ENCODE measurements at regions not wholly inside any gene's neighbourhood (a gene's known extent, or its start where the extent isn't known, plus 50 kb on each side); places are given as distances from the start of the nearest gene placed in this dataset.

GRCh38 chr18:45156946-45157345, 458.3 kb upstream of the SLC14A2 start:
- Histone ChIP-seq H3K27ac (replicated peaks; ENCODE audit: low read length) (no peak overlapping the region), H2BK120ac (ENCODE audit: low read depth, low read length) (no peak overlapping the region)
- WGBS, 2 donors (ENCODE audit: extremely low coverage in 2 of 2, insufficient read length in 2 of 2, insufficient replicate concordance in 1 of 2) = no CpG with 5 or more reads among the region's 3 CpGs

DNA sequence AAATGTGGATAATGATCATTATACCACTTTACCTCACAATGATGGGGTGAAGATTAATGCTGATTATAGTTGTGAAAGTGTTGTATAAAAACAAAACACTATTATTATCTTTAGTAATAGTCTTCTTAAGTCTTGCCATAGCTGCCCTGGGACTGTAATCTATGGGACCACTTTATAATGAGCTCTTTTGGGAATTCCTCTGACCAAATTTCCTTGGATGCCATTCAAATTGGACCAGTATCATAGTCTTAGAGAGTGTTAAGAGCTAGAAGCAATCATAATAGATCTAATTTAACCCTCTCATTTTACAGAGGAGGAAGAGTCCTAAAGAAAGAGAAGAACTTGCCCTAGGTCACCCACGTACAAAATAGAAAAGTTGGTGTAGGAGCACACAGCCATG, 457.7 kb upstream of the SLC14A2 start:
- no peaks in the 10 kb centered on the region for H3K36me3 ChIP-seq (replicated peaks in 1 of 2; ENCODE audit: control insufficient read depth in 2 of 2, insufficient read depth in 2 of 2, low read length in 2 of 2)
- no peak overlapping the region for H2BK15ac ChIP-seq (ENCODE audit: low read length)
- no peak overlapping the region for H4K91ac ChIP-seq (ENCODE audit: low read depth, low read length, poor library complexity)
- H3K4me3 ChIP-seq (ENCODE audit: low read length in 2 of 2) = no peak overlapping the region
- no peaks in the 10 kb centered on the region for H3K27me3 ChIP-seq (ENCODE audit: control insufficient read depth in 3 of 3, insufficient read depth in 3 of 3, low read depth in 1 of 3, low read length in 3 of 3)
- H3K4ac ChIP-seq (ENCODE audit: low read length) = no peak overlapping the region
- H2AK5ac ChIP-seq (ENCODE audit: low read depth, low read length) = no peak overlapping the region
- no peak overlapping the region for H3K27ac ChIP-seq (replicated peaks; ENCODE audit: low read length)
- DNase-seq (ENCODE audit: low spot score) = no peak
- no peak overlapping the region for H3K9ac ChIP-seq (ENCODE audit: low read depth, low read length, poor library complexity)
- no peak overlapping the region for H3K18ac ChIP-seq (ENCODE audit: low read length)
- no peaks in the 10 kb centered on the region for H3K4me1 ChIP-seq (ENCODE audit: control insufficient read depth in 2 of 2, insufficient read depth in 1 of 2, low read depth in 1 of 2, low read length in 2 of 2)
- no peak overlapping the region for H2AFZ ChIP-seq (ENCODE audit: low read length)
- no peak overlapping the region for H2BK120ac ChIP-seq (ENCODE audit: low read depth, low read length)
- no CpG with 5 or more reads among the region's 1 CpG for WGBS, 2 donors (ENCODE audit: extremely low coverage in 2 of 2, insufficient read length in 2 of 2, insufficient replicate concordance in 1 of 2)
- H3K14ac ChIP-seq (ENCODE audit: low read length) = no peak overlapping the region
- no peaks in the 10 kb centered on the region for H3K79me1 ChIP-seq (ENCODE audit: low read depth, low read length)
- no peak overlapping the region for H2BK12ac ChIP-seq (ENCODE audit: low read length)
- H4K8ac ChIP-seq (ENCODE audit: low read depth, low read length) = no peak overlapping the region
- H3K4me2 ChIP-seq (ENCODE audit: insufficient read depth, low read length, poor library complexity, severe bottlenecking) = no peak overlapping the region
- H3K9me3 ChIP-seq (replicated peaks in 1 of 2; ENCODE audit: control insufficient read depth in 2 of 2, insufficient read depth in 1 of 2, low read depth in 1 of 2, low read length in 2 of 2) = no peaks in the 10 kb centered on the region
- H3K23ac ChIP-seq (ENCODE audit: low read depth, low read length, poor library complexity) = no peak overlapping the region
- H2BK5ac ChIP-seq (ENCODE audit: low read length) = no peak overlapping the region

More at GRCh38 chr18:45156946-45157345, 458.3 kb upstream of the SLC14A2 start:
- Histone ChIP-seq H4K8ac (ENCODE audit: low read depth, low read length) (no peak overlapping the region), H3K14ac (ENCODE audit: low read length) (no peak overlapping the region), H3K4me2 (ENCODE audit: insufficient read depth, low read length, poor library complexity, severe bottlenecking) (no peak overlapping the region), H3K9ac (ENCODE audit: low read depth, low read length, poor library complexity) (no peak overlapping the region), H3K4me3 (ENCODE audit: low read length in 2 of 2) (no peak overlapping the region), H2BK12ac (ENCODE audit: low read length) (no peak overlapping the region), H2BK15ac (ENCODE audit: low read length) (no peak overlapping the region), H3K18ac (ENCODE audit: low read length) (no peak overlapping the region), H2AK5ac (ENCODE audit: low read depth, low read length) (no peak overlapping the region), H3K4ac (ENCODE audit: low read length) (no peak overlapping the region), H3K27me3 (ENCODE audit: control insufficient read depth in 3 of 3, insufficient read depth in 3 of 3, low read depth in 1 of 3, low read length in 3 of 3) (no peaks in the 10 kb centered on the region), H3K9me3 (replicated peaks in 1 of 2; ENCODE audit: control insufficient read depth in 2 of 2, insufficient read depth in 1 of 2, low read depth in 1 of 2, low read length in 2 of 2) (no peaks in the 10 kb centered on the region), H3K79me1 (ENCODE audit: low read depth, low read length) (no peaks in the 10 kb centered on the region), H3K23ac (ENCODE audit: low read depth, low read length, poor library complexity) (no peak overlapping the region), H3K36me3 (replicated peaks in 1 of 2; ENCODE audit: control insufficient read depth in 2 of 2, insufficient read depth in 2 of 2, low read length in 2 of 2) (no peaks in the 10 kb centered on the region), H2AFZ (ENCODE audit: low read length) (no peak overlapping the region), H4K91ac (ENCODE audit: low read depth, low read length, poor library complexity) (no peak overlapping the region), H2BK5ac (ENCODE audit: low read length) (no peak overlapping the region), H3K4me1 (ENCODE audit: control insufficient read depth in 2 of 2, insufficient read depth in 1 of 2, low read depth in 1 of 2, low read length in 2 of 2) (no peaks in the 10 kb centered on the region)
- no peak for DNase-seq (ENCODE audit: low spot score)

DNA sequence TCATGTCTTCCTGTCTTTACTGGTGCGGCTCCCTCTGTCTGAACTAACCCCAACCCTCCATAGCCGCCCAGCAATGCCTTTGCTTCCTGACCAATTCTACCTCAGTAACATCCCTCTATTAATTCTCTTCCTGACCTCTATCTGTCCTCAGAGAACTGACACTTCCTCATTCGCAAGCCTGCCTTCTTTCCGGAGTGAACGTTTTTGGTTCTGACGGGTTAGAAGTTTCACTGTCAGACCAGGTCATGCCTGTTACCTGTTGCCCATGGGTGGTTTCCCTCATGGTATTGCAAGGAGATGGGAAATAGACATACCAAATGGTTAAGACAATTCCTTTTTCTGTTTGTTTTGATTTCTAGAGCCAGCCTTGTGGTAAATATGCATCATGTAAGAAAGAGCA, 453.4 kb upstream of the SLC14A2 start:
- H3K27me3 ChIP-seq (ENCODE audit: control insufficient read depth in 3 of 3, insufficient read depth in 3 of 3, low read depth in 1 of 3, low read length in 3 of 3) = no peaks in the 10 kb centered on the region
- no peak overlapping the region for H2BK120ac ChIP-seq (ENCODE audit: low read depth, low read length)
- H2AK5ac ChIP-seq (ENCODE audit: low read depth, low read length) = no peak overlapping the region
- no peaks in the 10 kb centered on the region for H3K79me1 ChIP-seq (ENCODE audit: low read depth, low read length)
- no peak overlapping the region for H3K4ac ChIP-seq (ENCODE audit: low read length)
- no peaks in the 10 kb centered on the region for H3K4me1 ChIP-seq (ENCODE audit: control insufficient read depth in 2 of 2, insufficient read depth in 1 of 2, low read depth in 1 of 2, low read length in 2 of 2)
- no peak overlapping the region for H3K9ac ChIP-seq (ENCODE audit: low read depth, low read length, poor library complexity)
- WGBS, 2 donors (ENCODE audit: extremely low coverage in 2 of 2, insufficient read length in 2 of 2, insufficient replicate concordance in 1 of 2) = no CpG with 5 or more reads among the region's 6 CpGs
- no peaks in the 10 kb centered on the region for H3K9me3 ChIP-seq (replicated peaks in 1 of 2; ENCODE audit: control insufficient read depth in 2 of 2, insufficient read depth in 1 of 2, low read depth in 1 of 2, low read length in 2 of 2)
- no peak overlapping the region for H3K14ac ChIP-seq (ENCODE audit: low read length)
- no peaks in the 10 kb centered on the region for H3K36me3 ChIP-seq (replicated peaks in 1 of 2; ENCODE audit: control insufficient read depth in 2 of 2, insufficient read depth in 2 of 2, low read length in 2 of 2)
- H3K27ac ChIP-seq (replicated peaks; ENCODE audit: low read length) = no peak overlapping the region
- no peak overlapping the region for H4K91ac ChIP-seq (ENCODE audit: low read depth, low read length, poor library complexity)
- no peak overlapping the region for H3K23ac ChIP-seq (ENCODE audit: low read depth, low read length, poor library complexity)
- no peak overlapping the region for H3K18ac ChIP-seq (ENCODE audit: low read length)
- no peak overlapping the region for H4K8ac ChIP-seq (ENCODE audit: low read depth, low read length)
- no peak overlapping the region for H2BK5ac ChIP-seq (ENCODE audit: low read length)
- no peak for DNase-seq (ENCODE audit: low spot score)
- no peak overlapping the region for H2BK12ac ChIP-seq (ENCODE audit: low read length)
- no peak overlapping the region for H2AFZ ChIP-seq (ENCODE audit: low read length)
- no peak overlapping the region for H2BK15ac ChIP-seq (ENCODE audit: low read length)
- H3K4me3 ChIP-seq (ENCODE audit: low read length in 2 of 2) = no peak overlapping the region
- H3K4me2 ChIP-seq (ENCODE audit: insufficient read depth, low read length, poor library complexity, severe bottlenecking) = no peak overlapping the region

DNA sequence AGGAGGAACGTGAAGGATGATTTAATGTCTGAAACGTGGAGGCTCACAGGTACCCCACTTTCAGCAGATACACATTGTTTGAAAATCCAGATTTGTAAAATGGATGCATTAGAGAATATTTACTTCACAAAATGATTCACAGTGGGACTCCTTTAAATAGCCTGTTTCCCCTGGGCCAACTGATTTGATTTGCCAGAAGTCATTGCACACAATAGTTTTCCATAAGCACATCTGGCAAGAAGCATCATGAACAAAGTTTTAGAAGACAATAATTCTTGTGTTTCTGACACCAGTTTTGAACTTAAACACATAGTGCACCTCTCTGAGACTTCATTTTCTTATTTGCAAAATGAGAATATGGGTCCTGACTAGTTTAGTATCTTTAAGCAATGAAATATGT, 451.4 kb upstream of the SLC14A2 start:
- no CpG with 5 or more reads among the region's 2 CpGs for WGBS, 2 donors (ENCODE audit: extremely low coverage in 2 of 2, insufficient read length in 2 of 2, insufficient replicate concordance in 1 of 2)
- Histone ChIP-seq H3K23ac (ENCODE audit: low read depth, low read length, poor library complexity) (no peak overlapping the region), H3K9ac (ENCODE audit: low read depth, low read length, poor library complexity) (no peak overlapping the region)

More for the DNA sequence above, 451.4 kb upstream of the SLC14A2 start:
- Histone ChIP-seq H2BK15ac (ENCODE audit: low read length) (no peak overlapping the region), H2BK12ac (ENCODE audit: low read length) (no peak overlapping the region), H2AFZ (ENCODE audit: low read length) (no peak overlapping the region), H3K4ac (ENCODE audit: low read length) (no peak overlapping the region), H3K27ac (replicated peaks; ENCODE audit: low read length) (no peak overlapping the region), H3K14ac (ENCODE audit: low read length) (no peak overlapping the region), H2AK5ac (ENCODE audit: low read depth, low read length) (no peak overlapping the region), H4K91ac (ENCODE audit: low read depth, low read length, poor library complexity) (no peak overlapping the region), H3K9me3 (replicated peaks in 1 of 2; ENCODE audit: control insufficient read depth in 2 of 2, insufficient read depth in 1 of 2, low read depth in 1 of 2, low read length in 2 of 2) (no peaks in the 10 kb centered on the region), H3K79me1 (ENCODE audit: low read depth, low read length) (no peaks in the 10 kb centered on the region), H2BK120ac (ENCODE audit: low read depth, low read length) (no peak overlapping the region), H4K8ac (ENCODE audit: low read depth, low read length) (no peak overlapping the region), H3K27me3 (ENCODE audit: control insufficient read depth in 3 of 3, insufficient read depth in 3 of 3, low read depth in 1 of 3, low read length in 3 of 3) (no peaks in the 10 kb centered on the region), H3K4me3 (ENCODE audit: low read length in 2 of 2) (no peak overlapping the region), H3K4me2 (ENCODE audit: insufficient read depth, low read length, poor library complexity, severe bottlenecking) (no peak overlapping the region), H2BK5ac (ENCODE audit: low read length) (no peak overlapping the region), H3K4me1 (ENCODE audit: control insufficient read depth in 2 of 2, insufficient read depth in 1 of 2, low read depth in 1 of 2, low read length in 2 of 2) (no peaks in the 10 kb centered on the region), H3K18ac (ENCODE audit: low read length) (no peak overlapping the region), H3K36me3 (replicated peaks in 1 of 2; ENCODE audit: control insufficient read depth in 2 of 2, insufficient read depth in 2 of 2, low read length in 2 of 2) (no peaks in the 10 kb centered on the region)
- DNase-seq (ENCODE audit: low spot score) = no peak
